Epithelial cell of prostate (primary cell): ENCODE measurements at regions not wholly inside any gene's neighbourhood (a gene's known extent, or its start where the extent isn't known, plus 50 kb on each side); places are given as distances from the start of the nearest gene placed in this dataset.
"Not testable (repeated sequence)": the region's sequence is repeated elsewhere in the genome, so short reads cannot be mapped to it uniquely, and the experiment has no call there.

Experiments used
- DNase-seq: peaks from one replicate; pipeline ENCODE4 v3.0.0-alpha.2; 2011; ENCODE audit warnings: low read depth, low spot score
- H3K27ac ChIP-seq: fragments of 450-650 bp; 2 replicates; pipeline ENCODE4 v1.5.1; 2017; ENCODE audit warnings: mild to moderate bottlenecking

DNA sequence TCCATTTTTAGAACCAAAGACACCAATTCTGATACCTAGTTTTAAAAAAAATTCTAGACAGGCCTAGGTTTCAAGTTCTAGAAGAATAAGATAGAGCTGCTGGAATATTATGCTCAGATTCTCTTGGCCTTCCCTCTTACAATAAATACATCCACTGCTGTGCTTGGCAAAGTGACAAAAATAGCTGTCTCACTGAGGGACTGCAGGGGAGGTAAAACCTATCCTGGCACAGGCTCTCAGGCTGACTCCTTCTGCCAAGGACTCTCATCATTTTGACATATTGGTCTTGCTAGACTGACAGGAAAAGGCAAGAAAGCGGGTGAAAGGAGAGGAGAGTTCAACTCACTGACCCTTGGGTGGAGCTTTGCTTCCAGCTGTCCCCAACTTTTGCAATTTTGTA is 197.0 kb upstream of the LHX8 start:
- DNase-seq: no peak
- H3K27ac ChIP-seq: no peak overlapping the region

DNA sequence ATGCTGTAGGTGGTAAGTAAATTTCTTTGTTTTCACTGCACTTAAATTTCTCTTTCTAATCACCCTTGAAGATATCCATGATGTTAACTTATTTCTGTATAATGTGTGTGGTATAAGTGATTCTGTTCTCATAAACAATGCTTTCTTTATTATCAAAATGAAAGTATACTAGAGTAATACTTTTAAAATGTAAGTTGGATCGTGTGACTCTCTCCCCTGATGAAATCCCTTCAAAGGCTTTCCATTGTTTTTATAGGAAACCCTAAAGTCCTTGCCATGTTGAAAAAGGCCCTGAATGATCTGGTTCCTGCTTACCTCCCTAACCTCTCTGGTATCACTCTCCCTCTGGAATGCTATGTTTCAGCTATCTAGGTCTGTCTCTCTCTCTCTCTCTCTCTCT is 191.1 kb upstream of the LHX8 start:
- H3K27ac ChIP-seq: no peak overlapping the region
- DNase-seq: no peak

DNA sequence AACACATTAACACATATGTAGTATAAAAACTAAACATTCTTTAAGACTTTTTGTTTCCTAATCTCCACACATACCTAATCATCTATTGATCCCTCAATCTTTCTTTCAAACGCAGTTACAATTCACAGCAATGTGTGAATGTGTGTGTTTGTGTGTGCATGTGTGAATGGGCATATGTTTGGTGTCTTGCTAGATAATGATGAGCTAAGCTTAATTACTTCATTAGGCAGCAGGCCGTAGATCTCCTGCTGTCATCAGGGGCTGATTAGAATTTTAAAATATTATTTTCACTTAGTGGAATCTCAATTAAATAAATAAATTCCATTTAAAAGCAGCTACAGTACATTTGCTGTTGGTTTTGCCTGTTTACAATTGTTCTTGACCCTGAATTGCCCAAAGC is 187.8 kb upstream of the LHX8 start:
- H3K27ac ChIP-seq: no peak overlapping the region
- no peak for DNase-seq

DNA sequence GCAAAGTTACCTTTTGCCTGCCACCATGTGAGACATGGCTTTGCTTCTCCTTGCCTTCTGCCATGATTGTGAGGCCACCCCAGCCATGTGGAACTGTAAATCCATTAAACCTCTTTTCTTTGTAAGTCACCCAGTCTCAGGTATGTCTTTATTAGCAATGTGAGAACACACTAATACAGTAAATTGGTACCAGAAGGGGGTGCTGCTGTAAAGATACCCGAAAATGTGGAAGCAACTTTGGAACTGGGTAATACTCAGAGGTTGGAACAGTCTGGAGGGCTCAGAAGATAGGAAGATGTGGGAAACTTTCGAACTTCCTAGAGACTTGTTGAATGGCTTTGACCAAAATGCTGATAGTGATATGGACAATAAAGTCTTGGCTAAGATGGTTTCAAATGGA is 184.8 kb upstream of the LHX8 start:
- not testable (repeated sequence) for DNase-seq, H3K27ac ChIP-seq

DNA sequence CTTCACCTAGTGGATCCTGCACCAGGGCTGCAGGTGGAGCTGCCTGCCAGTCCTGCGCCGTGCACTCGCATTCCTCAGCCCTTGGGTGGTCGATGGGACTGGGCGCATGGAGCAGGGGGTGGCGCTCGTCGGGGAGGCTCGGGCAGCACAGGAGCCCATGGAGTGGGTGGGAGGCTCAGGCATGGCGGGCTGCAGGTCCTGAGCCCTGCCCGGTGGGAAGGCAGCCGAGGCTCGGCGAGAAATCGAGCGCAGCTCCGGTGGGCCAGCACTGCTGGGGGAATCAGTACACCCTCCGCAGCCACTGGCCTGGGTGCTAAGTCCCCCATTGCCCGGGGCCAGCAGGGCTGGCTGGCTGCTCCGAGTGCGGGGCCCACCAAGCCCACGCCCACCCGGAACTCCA is 182.2 kb upstream of the LHX8 start:
- not testable (repeated sequence) for H3K27ac ChIP-seq, DNase-seq

DNA sequence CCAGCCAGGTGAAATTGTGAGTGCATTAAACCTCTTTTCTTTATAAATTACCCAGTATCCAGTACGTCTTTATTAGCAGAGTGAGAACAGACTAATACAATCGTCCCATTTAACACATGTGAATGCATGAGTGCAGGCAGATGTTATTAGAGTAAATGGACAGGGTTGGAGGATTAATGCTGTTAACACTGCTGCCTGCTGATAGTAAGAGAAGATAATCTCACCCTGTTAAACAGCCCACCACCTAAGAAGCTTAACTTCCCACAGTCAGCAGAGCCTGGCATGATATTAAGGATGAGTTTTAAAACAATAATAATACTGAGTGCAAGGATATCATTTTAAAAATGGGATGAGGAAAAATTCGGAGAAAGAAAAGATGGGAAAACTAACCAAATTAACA is 181.4 kb upstream of the LHX8 start:
- no peak overlapping the region for H3K27ac ChIP-seq
- no peak for DNase-seq

DNA sequence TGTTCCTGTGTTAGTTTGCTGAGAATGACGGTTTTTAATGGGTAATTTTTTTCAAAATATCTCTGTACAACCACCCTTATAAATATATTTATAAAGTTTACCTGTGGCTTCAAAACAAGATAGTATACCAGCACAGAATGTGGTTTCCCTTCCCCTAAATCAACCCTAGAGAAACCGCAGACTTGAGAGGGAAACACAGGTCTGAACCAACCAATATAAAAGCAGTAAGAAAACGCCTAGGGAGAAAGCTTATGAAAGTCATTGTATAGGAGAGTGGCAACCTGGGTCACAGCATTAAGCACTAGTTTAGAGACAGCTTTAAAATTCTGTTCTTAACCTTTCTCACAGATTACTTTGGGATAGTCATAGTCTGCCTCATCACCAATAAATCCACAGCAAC is 180.6 kb upstream of the LHX8 start:
- DNase-seq: no peak

DNA sequence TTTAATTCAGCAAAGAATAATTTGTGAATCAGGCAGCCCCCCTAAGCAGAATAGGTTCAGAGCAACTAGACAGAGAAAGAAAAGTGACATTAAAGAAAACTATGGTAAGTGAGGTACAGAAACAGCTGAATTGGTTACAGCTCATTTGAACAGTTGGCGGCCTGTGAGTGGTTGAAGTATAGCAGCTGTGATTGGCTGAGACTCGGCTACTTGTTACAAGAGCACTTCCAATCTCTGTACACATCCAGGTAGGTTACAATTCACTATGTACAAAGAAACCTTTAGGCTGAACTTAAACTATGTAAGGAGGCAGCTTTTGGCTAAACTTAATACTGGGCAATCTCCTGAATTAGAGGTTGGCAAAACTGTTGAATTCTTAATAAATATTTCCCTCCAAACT is 171.1 kb upstream of the LHX8 start:
- DNase-seq: no peak

More for the DNA sequence above, 180.6 kb upstream of the LHX8 start:
- H3K27ac ChIP-seq: no peak overlapping the region

DNA sequence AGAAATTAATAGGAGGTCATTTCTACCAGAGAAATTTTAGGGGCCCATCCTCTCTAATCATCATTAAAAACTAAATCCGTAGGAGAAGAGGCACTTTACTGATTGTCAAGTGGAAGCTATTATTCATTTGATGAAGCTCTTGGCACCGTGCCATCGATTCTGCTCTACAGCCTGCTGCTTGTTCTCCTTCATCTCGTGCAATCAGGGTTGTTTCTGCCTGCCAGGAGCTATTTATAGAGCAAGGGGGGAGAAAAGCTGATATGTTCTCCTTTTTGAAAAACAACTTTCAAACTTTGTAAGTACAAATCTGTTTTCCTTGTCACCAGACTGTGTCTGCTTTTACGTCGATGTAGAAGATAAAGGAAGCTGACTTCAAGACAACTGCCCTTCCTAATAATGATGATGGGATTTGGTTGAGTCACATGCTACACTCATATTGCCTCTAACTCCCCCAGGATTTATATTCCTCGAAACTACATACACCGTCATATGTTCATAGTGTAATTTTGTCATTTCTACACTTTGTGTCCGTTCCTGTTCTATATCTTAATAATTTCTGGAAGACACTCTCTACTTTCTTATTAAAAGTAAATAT is 169.6 kb upstream of the LHX8 start:
- no peak for DNase-seq
- H3K27ac ChIP-seq: no peak overlapping the region

More for the DNA sequence above, 171.1 kb upstream of the LHX8 start:
- no peak overlapping the region for H3K27ac ChIP-seq

DNA sequence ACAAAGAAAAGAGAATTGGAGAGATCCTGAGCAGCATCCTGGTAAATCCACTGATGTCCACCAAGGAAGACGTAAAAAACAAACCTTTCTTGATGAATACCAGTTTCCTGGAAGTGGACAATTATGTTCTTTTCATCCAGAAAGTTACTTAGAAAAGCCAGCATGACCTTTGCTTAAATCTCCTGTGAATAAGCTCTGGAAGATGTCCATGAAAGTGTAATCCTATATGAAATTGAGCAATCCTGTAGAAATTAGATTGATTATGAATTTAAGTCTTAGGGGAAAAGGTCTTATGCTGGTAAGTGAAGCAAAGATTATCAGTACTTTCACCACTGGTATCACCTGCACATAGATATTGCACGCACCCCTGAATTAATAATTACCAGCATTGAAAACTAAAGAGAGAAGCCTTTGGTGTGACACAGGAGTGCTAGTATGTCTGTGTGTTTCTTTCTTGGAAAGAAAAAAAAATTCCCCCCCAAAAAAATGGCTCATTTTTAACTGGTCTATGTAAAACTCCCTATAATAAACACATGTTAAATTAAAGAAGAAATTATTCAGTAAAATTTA is 164.5 kb upstream of the LHX8 start:
- H3K27ac ChIP-seq: no peak overlapping the region
- no peak for DNase-seq

DNA sequence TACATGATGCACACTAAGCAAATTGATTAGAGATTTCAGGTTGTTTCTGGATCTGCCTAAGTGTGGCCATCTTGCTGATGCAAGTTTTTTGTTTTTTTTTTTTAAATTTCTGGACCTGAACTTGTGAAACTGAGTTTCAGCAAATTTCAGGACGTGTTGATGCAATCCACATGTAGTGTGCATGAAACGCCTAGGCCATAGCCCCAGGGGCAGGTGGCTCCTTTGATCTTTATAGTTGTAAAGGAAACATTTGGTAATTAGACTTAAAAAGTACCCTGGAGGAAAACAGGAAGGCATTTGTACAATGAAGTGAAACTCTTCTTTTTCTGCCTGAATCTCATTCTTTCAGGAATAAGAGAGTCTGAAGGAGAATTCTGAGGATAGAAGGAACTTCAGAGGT is 162.2 kb upstream of the LHX8 start:
- H3K27ac ChIP-seq: no peak overlapping the region
- no peak for DNase-seq

DNA sequence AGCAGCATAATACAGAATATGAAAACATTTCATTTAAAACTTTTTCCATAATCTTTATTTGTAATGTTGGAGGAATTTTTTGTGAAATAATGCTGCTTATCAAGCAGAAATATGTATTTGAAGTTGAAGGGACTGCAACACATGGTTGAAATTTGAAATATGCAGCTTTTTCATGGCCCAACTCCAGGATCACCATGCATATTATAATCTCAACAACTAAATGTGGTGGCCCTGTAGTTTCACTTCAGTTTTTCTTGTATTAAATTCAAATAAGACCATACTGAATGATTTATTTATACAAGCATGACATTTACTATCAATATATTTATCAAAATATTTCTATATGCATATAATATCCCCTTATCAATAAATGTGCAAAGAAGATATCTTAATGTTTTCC is 157.7 kb upstream of the LHX8 start:
- H3K27ac ChIP-seq: no peak overlapping the region
- no peak for DNase-seq

DNA sequence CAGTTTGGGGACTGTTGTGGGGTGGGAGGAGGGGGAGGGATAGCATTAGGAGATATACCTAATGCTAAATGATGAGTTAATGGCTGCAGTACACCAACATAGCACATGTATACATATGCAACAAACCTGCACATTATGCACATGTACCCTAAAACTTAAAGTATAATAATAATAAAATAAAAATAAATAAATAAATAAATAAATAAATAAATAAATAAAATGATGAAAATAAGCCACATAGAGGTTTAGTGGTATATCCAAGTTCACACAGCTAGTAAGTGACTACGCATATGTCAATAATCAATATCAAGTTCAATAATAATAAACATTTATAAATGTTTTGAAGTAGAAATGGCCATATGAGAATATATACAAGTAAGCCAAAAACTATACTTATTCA is 141.7 kb upstream of the LHX8 start:
- DNase-seq, H3K27ac ChIP-seq: not testable (repeated sequence)

DNA sequence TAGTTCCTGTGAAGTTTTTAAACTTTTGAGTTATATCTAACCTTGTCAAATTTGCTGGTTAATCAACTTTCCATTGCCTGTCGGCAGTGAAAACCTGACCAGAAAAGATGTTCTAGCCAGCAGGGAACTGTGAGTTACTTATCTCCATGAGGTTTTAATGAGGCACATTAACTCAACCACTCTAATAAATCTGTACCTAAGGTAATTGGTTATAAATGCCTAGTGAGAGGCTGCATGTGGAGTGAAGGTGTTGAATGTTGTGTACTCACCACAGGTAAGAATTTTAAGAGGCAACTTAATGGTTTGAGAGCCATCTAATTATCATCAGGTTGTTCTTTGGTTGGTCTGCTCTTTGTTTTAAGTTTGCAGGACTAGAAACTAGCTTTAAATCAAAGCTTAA is 138.4 kb upstream of the LHX8 start:
- H3K27ac ChIP-seq: no peak overlapping the region
- DNase-seq: no peak

DNA sequence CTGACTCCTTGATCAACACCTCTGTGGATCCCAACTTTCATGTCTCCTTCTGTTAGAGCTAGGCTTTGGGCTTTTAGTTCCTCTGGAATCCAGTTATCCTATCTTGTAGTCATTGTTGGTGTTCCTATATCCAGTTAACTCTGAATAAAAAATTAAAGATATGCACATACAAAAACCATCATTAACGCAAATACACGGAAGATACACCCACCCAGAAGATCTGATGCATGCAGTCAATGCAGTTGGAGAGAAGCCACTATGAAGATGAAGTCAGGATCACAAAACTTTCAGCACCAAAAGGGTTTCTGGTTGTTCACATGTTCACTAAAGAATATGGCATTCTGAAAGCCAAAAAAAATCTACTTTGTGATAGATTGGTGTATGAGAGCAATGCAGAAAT is 123.6 kb upstream of the LHX8 start:
- H3K27ac ChIP-seq: no peak overlapping the region
- DNase-seq: no peak

DNA sequence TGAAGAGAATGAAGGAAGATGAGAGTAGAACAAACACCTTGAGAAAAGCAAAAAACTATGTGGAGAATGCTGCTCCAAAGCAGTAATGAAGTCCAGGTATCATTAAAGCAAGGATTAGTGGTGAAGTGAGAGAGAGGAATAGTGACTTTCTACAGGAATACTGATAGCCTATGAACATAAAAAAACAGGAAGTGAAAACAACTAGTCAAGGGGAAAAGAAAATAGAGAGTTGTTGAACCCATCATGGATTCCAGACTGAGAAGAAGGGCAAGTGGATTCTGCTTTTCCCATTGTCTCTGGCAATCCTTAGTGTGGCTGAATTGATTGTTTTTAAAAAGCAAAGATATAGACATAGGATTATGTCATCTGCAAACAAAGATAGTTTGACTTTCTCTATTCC is 119.9 kb upstream of the LHX8 start:
- H3K27ac ChIP-seq: no peak overlapping the region
- no peak for DNase-seq

DNA sequence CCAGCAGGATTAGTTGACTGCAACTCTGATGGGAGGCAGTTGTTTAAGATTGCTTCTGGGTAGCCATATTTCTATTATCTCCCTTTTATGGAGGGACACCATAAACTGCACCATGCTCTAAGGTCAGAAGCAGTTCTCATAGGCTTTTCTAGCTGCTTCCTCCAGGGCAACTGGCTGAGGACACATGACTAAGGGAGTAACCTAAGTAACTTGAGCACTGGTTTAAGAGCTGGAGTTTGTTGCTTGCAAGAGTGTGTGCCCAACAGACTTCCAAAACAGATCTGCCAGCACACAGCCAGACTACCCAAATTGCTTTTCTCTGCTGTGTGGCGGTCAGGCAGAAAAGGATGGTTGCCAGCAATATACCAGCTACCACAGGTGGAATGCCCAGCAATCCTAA is 111.2 kb upstream of the LHX8 start:
- DNase-seq: no peak
- no peak overlapping the region for H3K27ac ChIP-seq

DNA sequence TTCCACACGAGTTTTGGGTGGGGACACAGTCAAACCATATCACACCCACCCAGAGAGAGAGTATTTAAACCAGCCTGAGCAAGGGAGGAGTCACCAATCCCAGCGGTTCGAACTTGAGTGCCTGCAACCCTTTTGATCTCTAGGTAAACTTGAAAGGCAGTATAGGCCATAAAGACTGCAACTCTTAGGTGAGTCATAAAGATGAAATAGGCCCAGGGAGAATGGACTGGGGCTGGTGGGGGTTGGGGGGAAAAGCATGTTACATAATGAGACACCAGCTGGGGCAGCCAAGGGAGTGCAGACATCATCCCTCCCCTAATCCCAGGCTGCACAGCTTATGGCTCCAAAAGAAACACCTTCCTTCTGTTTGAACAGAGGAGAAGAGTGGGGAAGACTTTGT is 99.8 kb upstream of the LHX8 start:
- no peak overlapping the region for H3K27ac ChIP-seq
- no peak for DNase-seq

DNA sequence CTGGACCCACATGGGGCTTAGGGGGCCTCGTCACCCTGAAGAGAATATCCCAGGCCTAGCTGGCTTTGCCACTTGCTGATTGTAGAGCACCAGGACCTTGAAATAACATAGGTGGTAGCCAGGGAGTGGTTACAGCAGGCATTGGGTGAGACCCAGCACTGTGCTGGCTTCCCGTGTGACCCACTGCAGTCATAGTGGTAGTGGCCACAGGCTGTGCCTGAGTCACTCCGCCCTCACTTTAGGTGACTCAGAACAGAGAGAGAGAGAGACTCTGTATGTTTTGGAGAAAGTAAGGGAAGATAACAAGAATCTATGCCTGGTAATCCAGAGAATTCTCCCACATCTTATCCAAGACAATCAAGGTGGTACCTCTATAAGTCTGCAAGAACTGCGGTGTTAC is 98.7 kb upstream of the LHX8 start:
- H3K27ac ChIP-seq: no peak overlapping the region
- DNase-seq: no peak

DNA sequence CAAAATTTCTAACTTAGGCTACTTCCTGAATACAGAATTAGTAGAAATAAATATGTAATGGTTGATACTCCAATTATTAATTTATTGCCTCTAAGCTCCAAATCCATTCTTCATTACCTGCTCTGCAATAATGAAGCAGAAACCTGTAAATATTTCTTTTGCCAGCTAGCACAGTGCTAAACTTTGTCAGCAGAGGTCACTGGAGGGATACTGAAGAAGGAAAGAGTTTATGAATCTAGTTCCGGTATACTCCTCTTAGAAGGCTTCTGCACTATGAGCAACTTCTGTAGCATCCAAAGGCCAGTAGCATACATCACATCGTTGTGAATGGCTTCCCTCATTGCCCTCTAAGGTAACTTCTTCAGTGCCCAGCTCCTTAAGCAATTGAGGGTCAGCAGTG is 81.0 kb upstream of the LHX8 start:
- no peak overlapping the region for H3K27ac ChIP-seq
- DNase-seq: no peak

DNA sequence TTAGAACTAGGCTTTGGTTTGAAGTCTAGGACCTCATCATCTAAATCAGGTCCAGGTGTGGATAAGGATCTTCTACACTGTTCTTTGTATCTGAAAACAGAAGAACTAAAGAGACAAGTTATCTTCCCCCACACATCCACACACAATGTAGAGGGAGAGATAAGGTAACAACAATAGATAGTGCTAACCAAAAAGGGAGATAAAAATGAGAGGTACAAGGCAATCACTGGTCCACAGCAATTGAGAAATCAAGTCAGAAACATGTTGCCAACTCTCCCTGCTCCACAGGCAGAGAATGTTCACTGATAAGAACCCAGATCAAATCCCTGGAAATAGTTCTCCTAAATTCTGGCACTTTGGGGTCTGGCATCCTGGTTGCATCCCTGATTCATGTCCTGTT is 75.8 kb upstream of the LHX8 start:
- no peak for DNase-seq
- H3K27ac ChIP-seq: no peak overlapping the region

DNA sequence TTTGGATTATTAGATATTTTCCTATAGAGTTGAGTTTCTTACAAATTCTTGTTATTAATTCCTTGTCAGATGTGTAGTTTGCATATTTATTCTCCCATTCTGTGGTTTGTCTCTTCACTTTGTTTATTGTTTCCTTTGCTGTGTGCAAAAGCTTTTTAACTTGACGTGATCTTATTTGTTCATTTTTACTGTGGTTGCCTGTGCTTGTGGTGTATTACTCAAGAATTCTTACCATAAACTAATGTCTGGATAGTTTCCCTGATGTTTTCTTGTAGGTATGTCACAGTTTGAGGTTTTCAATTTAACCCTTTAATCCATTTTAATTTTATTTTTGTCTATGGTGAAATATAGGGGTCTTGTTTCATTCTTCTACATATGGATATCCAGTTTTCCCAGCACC is 72.1 kb upstream of the LHX8 start:
- H3K27ac ChIP-seq: no peak overlapping the region
- DNase-seq: no peak

DNA sequence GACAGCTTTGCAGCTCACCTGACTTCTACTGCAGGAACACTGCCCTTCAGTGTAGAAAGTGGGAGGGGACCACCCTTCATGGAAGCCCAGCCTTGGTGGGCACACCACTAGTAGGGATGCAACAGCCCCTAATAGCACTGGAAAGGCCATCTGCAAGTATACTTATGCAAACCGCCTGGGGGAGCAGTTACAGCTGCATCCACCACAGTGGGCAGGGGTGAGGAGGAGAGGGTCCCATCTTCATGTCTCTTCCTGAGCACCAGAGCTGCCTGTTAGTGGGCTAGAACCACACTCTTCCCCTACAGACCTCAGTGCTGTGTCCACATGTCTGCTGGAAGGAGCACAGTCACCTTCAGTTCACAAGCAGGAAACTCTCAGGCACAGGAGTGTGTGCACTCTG is 66.2 kb upstream of the LHX8 start:
- DNase-seq: no peak
- H3K27ac ChIP-seq: no peak overlapping the region
